GM21619 (cell line): ENCODE measurements at regions not wholly inside any gene's neighbourhood (a gene's known extent, or its start where the extent isn't known, plus 50 kb on each side); places are given as distances from the start of the nearest gene placed in this dataset.
"Not testable (repeated sequence)": the region's sequence is repeated elsewhere in the genome, so short reads cannot be mapped to it uniquely, and the experiment has no call there.

Experiments used
- ATAC-seq: cut with Tn5 transposase; IDR thresholded peaks from one replicate; pipeline ENCODE4 v1.9.1; 2021; ENCODE audit not compliant: unreplicated experiment

DNA sequence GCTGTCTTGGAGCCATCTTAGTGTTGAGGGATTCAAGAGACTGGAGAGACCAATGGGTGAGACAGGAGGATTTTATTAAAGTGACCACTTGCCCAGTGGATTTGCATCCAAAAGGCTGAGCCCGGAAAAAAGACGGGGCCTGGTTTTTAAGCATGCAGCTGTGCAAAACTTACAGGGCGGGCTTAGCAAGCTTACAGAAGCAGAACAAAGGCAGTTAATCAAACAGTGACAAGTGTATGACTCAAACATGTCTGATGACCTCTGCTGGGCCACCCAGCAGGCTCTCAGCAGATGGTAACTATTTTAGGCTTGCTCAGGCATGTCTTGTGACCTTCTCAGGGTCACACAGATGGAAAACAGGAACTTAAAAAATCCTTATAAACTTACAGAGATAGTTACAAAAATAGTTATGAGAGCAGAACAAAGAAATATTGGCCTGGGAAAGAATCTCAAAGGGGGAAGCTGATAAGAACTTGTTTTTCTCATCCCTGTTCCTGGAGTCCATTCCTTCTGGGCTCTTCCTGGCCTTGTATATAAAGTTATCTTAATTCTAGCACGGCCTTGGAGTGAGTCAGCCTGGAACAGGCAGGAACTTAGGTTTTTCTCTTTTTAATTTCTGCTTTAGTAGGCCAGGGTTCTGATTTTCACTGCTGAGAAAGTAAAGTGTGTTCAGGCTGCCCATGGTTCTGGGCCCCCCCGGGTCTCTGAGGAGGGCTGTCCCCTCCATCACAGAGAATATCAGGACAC lies 141.3 kb downstream of the CCDC74A start:
- ATAC-seq = not testable (repeated sequence)

GRCh38 chr2:131671841-131672470 lies 144.3 kb downstream of the CCDC74A start:
- ATAC-seq = not testable (repeated sequence)

GRCh38 chr2:131672471-131673399 lies 145.0 kb downstream of the CCDC74A start:
- ATAC-seq = peak; percentile 73

GRCh38 chr2:131673400-131674173 lies 145.9 kb downstream of the CCDC74A start:
- peak; percentile 95 for ATAC-seq

DNA sequence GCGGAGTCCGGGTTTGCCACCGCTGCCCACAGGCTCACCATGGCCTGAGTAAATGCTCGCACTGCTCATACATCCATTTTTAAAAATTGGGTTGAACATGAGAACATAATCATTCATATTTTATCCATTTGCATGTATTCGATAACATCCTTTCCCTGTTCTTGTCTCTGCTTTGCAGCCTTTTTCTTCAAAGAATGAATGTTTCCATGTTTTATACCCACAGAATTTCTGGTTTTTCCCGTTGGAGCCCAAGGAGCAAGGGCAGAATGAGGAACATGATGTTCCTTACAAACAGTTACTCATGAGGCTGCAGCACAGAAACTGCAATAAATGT lies 146.5 kb downstream of the CCDC74A start:
- ATAC-seq = no peak

DNA sequence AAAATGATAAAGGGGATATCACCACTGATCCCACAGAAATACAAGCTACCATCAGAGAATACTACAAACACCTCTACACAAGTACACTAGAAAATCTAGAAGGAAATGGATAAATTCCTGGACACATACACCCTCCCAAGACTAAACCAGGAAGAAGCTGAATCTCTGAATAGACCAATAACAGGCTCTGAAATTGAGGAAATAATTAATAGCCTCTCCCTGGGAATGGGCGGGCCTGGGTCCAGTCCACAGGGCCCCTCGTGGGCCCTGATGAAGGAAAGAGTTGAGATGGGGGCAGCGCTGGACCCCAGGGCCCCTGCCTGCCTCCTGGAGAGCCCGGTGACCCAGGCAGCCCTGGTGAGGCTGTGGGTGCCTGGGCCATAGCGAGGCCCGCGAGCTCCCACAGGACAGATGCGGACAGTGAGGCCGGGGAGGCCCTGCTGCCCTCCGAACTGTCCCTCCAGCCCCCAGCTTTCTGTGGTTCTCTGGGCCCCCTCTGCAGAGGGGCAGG lies 154.0 kb downstream of the CCDC74A start:
- peak; percentile 17 for ATAC-seq

GRCh38 chr2:131682122-131682944 lies 154.6 kb downstream of the CCDC74A start:
- peak; percentile 99 for ATAC-seq

- ATAC-seq = peak; percentile 38
Measured at GRCh38 chr2:131682945-131683330, 155.2 kb downstream of the CCDC74A start.

DNA sequence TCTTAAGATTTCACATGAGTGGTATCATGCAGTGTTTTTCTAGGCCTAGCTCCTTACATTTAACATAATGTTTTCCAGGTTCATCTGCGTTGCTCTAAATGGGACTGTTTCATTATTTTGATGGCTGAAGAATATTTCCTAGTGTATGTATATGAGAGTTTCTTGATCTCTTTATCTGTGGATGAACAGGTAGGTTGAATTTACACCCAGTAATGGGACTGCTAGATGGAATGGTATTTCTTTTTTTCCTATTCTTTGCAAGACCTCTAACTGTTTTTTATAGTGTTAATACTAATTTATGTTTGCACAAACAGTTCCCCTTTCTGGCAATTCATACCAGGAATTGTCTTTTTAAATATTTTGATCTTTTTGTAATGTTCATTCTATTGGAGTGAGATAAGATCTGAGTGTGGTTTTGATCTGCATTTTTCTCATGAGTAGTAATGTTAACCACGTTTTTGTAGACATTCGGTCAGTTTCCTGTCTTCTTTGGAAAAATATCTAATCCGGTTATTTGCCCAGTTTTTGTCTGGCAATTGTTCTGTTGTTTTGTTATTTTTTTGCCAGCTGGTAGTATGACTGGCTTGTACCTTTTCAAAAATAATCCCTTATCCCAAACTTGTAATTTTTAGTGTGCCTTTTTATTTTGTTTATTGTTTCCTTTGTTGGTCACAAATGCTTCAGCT lies 157.1 kb downstream of the CCDC74A start:
- ATAC-seq = not testable (repeated sequence)

- ATAC-seq = not testable (repeated sequence)
Measured at GRCh38 chr2:131686164-131686893, 158.6 kb downstream of the CCDC74A start.

DNA sequence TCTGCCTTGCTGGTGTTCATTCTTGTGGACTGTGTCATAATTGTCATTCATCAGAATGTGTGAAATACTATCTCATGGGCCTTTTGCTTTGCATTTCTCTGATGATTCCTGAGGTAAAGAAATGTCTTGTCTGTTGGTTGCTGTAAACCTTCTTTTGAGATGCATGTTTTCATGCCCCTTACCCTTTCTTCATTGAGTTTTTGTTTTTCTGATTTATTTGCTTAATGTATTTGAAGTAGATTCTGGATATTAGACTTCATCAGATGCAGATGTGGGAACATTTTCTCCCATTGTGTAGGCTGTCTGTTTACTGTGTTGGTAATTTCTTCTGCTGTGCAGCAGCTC lies 159.2 kb downstream of the CCDC74A start:
- ATAC-seq = not testable (repeated sequence)

GRCh38 chr2:131689066-131689465 lies 161.4 kb downstream of the CCDC74A start:
- not testable (repeated sequence) for ATAC-seq

- ATAC-seq = not testable (repeated sequence)
Measured at GRCh38 chr2:131711268-131711667, 183.6 kb downstream of the CCDC74A start.

DNA sequence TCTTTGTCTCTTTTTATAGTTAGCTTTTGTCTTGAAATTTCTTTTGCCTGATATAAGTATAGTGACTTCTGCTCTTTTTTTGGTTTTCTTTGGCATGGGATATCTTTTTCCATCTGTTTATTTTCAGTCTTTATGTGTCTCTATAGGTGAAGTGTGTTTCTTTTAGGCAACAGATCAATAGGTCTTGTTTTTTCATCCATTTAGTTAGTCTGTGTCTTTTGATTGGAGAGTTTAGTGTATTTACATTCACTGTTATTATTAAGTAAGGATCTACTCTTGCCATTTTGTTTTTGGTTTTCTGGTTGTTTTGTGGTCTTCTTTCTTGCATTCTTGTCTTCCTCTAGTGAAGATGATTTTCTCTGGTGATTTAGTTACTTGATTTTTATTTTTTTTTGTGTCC lies 190.2 kb downstream of the CCDC74A start:
- not testable (repeated sequence) for ATAC-seq

DNA sequence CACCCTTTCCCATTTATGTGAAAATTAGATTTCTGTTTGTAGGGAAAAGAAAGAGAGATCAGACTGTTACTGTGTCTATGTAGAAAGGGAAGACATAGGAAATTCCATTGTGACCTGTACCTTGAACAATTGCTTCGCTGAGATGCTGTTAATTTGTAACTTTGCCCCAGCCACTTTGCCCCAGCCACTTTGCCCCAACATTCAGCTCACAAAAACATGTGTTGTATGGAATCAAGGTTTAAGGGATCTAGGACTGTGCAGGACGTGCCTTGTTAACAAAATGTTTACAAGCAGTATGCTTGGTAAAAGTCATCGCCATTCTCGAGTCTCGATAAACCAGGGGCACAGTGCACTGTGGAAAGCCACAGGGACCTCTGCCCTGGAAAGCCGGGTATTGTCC lies 193.5 kb downstream of the CCDC74A start:
- not testable (repeated sequence) for ATAC-seq

GRCh38 chr2:131722256-131722655 lies 194.6 kb downstream of the CCDC74A start:
- not testable (repeated sequence) for ATAC-seq

GRCh38 chr2:131724019-131724418 lies 196.3 kb downstream of the CCDC74A start:
- ATAC-seq = no peak

GRCh38 chr2:131728451-131728850 lies 200.8 kb downstream of the CCDC74A start:
- not testable (repeated sequence) for ATAC-seq
